ENCODE measurements at regions not wholly inside any gene's neighbourhood (a gene's known extent, or its start where the extent isn't known, plus 50 kb on each side); places are given as distances from the start of the nearest gene placed in this dataset.

DNA sequence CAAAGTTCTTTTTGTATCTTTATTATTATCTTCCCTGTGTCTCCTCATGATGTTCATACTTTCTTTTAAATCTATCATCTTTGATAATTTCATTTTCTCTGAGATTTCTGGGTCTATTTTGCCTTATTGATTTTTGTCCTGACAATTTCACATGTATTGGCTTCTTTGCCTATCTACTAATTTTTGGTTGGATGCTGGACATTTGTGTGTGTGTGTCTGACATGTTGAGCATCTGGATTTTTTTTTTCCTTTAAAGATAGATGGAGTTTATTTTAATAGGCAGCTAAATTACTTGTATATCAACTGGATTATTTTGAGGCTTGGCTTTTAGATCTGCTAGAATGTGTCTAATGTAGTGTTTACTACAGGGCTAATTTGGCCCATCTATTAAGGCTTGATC is 178.0 kb upstream of the MOCS2 start:
- DNase-seq (ENCODE audit: low spot score in 2 of 2) = no peak
- Histone ChIP-seq H3K4me1 (no peaks in the 10 kb centered on the region), H3K9me3 (peaks cover 2 to 8% of the 10 kb centered on the region in 2 donors), H3K36me3 (no peaks in the 10 kb centered on the region), H3K27me3 (no peaks in the 10 kb centered on the region), H3K4me3 (no peak overlapping the region), H3K27ac (no peak overlapping the region)
- TF ChIP-seq POLR2AphosphoS5 (IDR thresholded peaks at IDR 0.05) (no peak), POLR2A (IDR thresholded peaks at IDR 0.05) (no peak)
- TF ChIP-seq, protein P1, sequence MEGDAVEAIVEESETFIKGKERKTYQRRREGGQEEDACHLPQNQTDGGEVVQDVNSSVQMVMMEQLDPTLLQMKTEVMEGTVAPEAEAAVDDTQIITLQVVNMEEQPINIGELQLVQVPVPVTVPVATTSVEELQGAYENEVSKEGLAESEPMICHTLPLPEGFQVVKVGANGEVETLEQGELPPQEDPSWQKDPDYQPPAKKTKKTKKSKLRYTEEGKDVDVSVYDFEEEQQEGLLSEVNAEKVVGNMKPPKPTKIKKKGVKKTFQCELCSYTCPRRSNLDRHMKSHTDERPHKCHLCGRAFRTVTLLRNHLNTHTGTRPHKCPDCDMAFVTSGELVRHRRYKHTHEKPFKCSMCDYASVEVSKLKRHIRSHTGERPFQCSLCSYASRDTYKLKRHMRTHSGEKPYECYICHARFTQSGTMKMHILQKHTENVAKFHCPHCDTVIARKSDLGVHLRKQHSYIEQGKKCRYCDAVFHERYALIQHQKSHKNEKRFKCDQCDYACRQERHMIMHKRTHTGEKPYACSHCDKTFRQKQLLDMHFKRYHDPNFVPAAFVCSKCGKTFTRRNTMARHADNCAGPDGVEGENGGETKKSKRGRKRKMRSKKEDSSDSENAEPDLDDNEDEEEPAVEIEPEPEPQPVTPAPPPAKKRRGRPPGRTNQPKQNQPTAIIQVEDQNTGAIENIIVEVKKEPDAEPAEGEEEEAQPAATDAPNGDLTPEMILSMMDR (IDR thresholded peaks at IDR 0.05) = no peak
- intact Hi-C loops (cut with DNase I; ENCODE audit: low total_unique reads) = no loop called here

DNA sequence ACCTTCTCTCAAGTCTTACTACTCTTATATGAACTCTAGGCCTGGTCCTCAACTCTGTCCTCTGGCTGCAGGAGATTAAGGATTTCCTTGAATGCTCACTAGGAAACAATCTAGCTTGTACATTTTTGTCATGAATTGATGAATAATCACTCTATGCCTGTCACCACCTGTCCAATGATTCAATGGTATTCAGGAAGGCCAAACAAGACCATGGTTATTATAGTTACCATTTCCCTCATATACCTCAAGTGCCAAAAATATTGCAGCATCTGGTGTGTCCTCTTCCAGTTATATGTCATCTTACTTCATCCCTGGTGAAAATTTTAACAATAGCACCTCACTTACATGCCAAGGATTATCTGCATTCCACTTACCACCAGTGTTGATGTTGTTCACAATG is 179.0 kb upstream of the MOCS2 start:
- Histone ChIP-seq H3K27me3 (no peaks in the 10 kb centered on the region), H3K4me3 (no peak overlapping the region), H3K4me1 (no peaks in the 10 kb centered on the region), H3K9me3 (peaks cover 2 to 8% of the 10 kb centered on the region in 2 donors), H3K36me3 (no peaks in the 10 kb centered on the region), H3K27ac (no peak overlapping the region)
- TF ChIP-seq POLR2AphosphoS5 (IDR thresholded peaks at IDR 0.05) = no peak
- TF ChIP-seq, protein P1 (IDR thresholded peaks at IDR 0.05) = no peak
- TF ChIP-seq POLR2A (IDR thresholded peaks at IDR 0.05) = no peak
- intact Hi-C loops (cut with DNase I; ENCODE audit: low total_unique reads) = no loop called here
- DNase-seq (ENCODE audit: low spot score in 2 of 2) = no peak

DNA sequence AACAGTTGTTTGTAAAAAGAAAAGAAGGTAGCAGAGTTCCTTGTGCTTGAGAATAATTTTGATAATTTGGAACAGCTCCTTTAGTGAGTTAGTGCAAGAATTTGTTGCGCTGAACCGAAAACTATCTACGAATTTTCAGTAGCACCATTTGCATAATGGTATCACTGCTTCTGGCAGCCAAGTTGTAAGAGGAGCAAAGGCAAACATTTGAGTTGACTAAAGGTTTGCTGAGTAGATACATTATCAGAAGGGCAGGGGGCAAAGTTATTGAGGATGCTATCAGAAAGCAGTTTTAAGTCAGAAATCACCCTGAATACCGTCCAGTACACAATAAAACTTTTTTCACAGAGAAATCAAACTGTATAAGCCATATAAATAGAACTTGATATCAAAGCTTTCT is 181.5 kb upstream of the MOCS2 start:
- no peaks in the 10 kb centered on the region for H3K36me3 ChIP-seq
- H3K4me1 ChIP-seq = no peaks in the 10 kb centered on the region
- intact Hi-C loops (cut with DNase I; ENCODE audit: low total_unique reads) = no loop called here
- peak overlapping the region in 1 of 2 donors; percentile 68 for H3K27ac ChIP-seq
- DNase-seq (ENCODE audit: low spot score in 2 of 2) = no peak
- H3K4me3 ChIP-seq = no peak overlapping the region
- TF ChIP-seq POLR2A (IDR thresholded peaks at IDR 0.05) (no peak), POLR2AphosphoS5 (IDR thresholded peaks at IDR 0.05) (no peak)
- TF ChIP-seq, protein P1 (IDR thresholded peaks at IDR 0.05) = no peak
- H3K9me3 ChIP-seq = peaks cover 0 to 1% of the 10 kb centered on the region in 2 donors
- no peaks in the 10 kb centered on the region for H3K27me3 ChIP-seq

DNA sequence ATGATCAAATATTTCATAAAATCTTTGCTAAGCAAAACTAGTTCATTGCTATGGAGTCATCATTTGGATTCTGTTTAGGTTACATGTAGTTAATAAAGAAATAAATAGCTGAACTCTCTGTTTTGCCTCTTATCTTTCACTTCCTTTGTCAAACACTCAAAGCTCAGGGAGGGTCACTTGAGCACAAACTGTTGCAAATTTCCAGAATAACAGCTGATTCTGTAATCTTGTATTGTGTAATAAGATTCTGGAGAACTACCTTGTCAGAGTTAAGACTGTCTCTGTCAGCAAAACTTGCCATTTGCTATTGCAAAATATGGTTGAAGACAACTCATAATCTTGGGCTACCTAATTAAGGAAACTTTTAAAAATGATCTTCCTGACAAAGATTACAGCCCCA is 182.0 kb upstream of the MOCS2 start:
- TF ChIP-seq POLR2AphosphoS5 (IDR thresholded peaks at IDR 0.05) (no peak), POLR2A (IDR thresholded peaks at IDR 0.05) (no peak)
- TF ChIP-seq, protein P1 (IDR thresholded peaks at IDR 0.05) = no peak
- Histone ChIP-seq H3K27ac (peak overlapping the region in 1 of 2 donors; percentile 58), H3K4me3 (no peak overlapping the region), H3K36me3 (no peaks in the 10 kb centered on the region), H3K27me3 (no peaks in the 10 kb centered on the region), H3K4me1 (no peaks in the 10 kb centered on the region), H3K9me3 (no peaks in the 10 kb centered on the region)
- no peak for DNase-seq (ENCODE audit: low spot score in 2 of 2)
- intact Hi-C loops (cut with DNase I; ENCODE audit: low total_unique reads) = no loop called here

DNA sequence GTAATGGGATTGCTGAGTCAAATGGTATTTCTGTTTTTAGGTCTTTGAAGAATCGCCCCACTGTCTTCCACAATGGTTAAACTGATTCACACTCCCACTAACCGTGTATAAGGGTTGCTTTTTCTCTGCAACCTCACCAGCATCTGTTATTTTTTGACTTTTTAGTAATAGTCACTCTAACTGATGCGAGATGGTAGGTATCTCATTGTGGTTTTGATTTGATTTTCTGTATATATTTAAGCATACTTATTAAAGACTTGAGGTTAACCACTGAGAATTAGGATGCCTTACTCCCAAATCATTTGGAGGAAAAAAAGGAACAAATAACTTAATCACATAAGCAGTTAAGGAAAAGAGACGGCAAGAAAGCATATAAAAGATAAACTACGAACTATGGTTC is 181.6 kb upstream of the FST start:
- TF ChIP-seq POLR2AphosphoS5 (IDR thresholded peaks at IDR 0.05) (no peak), POLR2A (IDR thresholded peaks at IDR 0.05) (no peak)
- TF ChIP-seq, protein P1 (IDR thresholded peaks at IDR 0.05) = no peak
- Histone ChIP-seq H3K4me3 (no peak overlapping the region), H3K9me3 (no peaks in the 10 kb centered on the region), H3K4me1 (no peaks in the 10 kb centered on the region), H3K36me3 (no peaks in the 10 kb centered on the region), H3K27ac (no peak overlapping the region), H3K27me3 (no peaks in the 10 kb centered on the region)
- no peak for DNase-seq (ENCODE audit: low spot score in 2 of 2)
- intact Hi-C loops (cut with DNase I; ENCODE audit: low total_unique reads) = no loop called here

Measured in breast epithelium (tissue), 4 donors.